Globus pallidus (tissue), 1 donor: ENCODE measurements at regions not wholly inside any gene's neighbourhood (a gene's known extent, or its start where the extent isn't known, plus 50 kb on each side); places are given as distances from the start of the nearest gene placed in this dataset.
"Not testable (repeated sequence)": the region's sequence is repeated elsewhere in the genome, so short reads cannot be mapped to it uniquely, and the experiment has no call there.

Experiments used
- DNase-seq: peaks from one replicate; pipeline ENCODE4 v3.0.0-alpha.2; 2015; ENCODE audit warnings: low spot score

DNA sequence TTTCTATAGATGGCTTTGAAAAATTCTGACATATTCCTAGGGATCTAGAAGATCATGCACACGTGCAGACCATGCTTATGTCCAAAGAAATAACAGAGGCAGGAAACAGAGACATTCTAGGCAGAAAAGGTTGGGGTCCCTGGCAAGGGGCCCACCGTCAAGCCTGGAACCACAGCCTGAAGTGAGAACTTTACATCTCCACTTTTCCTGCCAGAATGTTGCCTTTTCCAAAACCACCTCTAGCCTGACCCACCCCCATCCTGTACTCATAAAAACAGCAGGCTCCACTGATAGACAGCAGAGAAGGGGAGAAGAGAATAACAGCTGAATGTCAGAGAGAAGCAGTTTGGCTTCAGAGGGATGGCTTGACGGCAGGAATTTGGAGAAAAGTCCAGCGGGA is 257.3 kb upstream of the NT5E start:
- no peak for DNase-seq

DNA sequence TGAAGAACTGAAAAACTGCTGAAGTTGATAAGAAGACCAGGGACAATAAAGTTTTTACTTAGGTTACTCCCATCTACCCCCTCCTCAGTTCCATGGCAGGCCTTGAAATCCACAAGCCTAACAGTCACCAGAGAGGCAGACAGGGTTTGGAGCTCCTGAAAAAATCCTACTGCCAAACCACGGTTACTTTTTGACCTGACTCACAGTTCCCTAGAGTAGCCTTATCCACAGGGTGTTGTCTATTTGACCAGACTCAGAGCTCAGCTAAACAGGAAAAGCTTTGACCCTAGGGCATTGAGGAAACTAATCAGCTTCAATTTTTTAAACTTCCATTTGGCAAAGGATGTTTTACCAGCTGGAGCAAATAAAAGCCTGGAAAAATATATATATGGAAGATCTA is 257.7 kb upstream of the NT5E start:
- no peak for DNase-seq

DNA sequence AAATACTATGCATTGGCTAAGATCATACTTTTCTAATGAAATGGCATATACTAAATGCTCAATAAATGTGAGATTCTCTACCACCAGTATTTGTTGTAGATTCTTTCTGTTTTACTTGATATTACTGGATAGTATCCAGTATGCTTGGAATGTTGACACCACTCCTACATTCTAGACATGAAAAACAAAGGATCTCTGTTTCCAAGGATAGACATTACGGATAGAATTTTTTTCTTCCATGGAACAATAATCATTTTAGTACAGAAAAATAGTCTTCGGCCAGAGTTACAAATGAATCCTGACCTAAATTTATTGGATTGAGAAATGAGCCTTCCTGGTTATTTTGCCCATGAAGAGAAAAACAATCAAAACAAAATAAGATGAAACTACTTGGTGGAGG is 258.2 kb upstream of the NT5E start:
- no peak for DNase-seq

DNA sequence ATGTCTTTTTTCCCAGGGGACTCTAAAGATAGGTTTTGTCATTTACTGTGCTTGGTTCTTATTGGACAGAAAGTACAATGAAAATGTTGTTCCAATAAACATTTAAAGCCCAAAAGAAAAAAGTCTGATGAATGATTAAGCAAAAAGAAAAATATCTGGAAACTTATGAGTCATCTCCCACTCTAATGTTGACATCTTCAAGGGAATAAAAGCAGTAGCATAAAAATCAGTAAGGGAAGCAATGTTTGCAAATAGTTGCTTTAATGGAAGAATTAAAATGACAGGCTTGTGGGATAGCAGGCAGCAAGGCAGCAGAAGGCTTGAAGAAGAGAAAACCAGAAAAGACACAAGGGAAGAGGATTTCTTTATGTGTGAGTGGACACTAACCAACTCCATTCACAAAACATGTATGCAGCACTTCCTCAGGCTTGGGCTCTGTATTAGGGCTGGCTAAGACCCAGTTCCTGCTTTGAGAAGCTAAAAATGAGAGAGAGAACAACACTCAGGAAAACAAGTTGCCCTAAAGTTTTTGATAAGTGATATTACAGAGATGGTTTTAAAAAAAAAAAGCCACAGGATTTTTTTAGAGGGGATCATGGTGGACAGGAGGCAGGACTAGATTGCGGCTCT is 263.2 kb upstream of the NT5E start:
- no peak for DNase-seq

DNA sequence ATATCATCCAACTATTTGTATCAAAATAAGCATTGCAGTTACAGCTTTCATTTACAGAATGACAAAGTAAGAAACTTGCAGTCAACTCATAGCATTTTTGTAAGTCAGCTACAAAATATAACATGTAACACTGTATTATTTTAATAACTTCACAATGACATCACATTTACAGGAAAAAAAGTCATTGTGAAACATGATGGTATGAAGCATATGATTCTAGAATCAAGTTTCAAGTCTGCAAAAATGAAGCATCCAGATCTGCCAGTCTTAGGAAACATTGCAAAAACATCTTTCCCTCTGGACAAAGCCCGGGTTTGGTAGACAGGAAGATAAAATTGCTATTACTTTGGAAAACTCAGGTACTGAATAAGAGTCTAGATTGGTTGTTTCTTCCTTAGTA is 263.9 kb upstream of the NT5E start:
- no peak for DNase-seq

DNA sequence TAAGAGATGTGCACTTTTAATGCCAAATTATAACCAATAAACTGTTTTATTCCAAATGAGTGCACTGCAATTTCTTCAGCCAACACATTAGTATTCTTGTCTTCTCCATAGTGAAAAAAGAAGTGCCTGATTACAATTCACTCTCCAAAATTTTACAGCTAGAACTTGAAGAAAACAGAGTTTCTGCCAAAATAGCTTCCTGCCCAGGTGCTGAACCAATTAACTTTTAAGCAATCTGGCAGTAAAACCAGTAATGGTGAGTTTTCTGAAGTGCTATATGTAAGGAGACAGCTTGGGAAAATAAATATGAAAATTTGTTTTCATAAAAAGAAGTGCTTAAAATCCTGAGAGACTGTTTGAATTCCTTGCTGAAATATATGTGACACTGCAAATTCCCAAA is 266.0 kb upstream of the NT5E start:
- no peak for DNase-seq

DNA sequence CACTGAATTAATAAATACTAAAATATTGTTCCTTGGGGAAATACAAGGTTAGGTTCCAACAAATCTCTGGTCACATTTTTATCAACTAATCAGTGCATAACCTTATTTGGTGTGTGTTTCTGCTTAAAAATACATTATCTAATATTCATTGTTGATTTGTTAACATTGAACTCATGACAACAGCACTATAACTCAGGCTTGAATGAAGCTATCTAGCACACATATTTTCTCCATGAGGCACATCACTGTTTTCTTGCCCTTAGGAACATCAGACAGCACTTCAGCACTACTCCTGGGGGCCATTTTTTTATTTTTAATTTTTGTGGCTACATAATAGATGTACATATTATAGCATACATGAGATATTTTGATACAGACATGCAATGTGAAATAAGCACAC is 277.2 kb upstream of the NT5E start:
- no peak for DNase-seq

DNA sequence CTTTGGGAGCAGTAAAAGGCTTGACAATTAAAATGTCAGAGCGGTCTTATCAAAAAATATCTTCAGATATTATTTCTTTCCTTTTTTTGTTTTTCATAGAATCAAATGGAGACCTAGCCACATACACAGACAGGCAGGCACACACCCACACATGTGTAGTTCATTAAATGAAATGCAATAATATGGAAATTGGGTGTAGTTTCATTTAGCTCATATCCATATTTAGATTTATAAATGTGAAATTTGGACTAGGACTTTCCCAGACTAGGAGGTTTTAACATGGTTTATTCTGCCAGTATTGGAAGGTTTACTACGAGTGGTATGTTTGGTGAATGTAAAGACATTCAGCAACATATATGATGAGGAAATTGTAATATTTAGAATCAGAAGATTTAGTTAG is 277.7 kb upstream of the NT5E start:
- no peak for DNase-seq

DNA sequence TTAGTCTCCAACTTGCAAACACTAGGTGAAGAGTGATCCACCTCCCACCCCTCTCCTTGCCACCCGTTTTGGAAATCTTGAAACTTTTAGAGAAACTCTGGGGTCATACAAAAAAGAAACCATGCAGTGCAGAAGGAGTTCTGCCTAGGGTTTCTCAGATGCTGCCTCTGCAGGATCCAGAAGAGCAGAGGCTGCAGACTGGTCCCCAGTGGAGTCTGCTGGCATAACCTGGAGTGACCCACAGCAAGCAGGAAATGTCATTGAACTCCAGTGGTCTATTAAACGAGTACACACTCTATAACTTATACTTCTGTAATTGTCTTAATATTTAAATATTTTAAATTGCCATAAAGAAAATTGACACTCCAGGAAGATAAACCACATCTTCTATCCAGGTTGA is 280.7 kb upstream of the NT5E start:
- no peak for DNase-seq

DNA sequence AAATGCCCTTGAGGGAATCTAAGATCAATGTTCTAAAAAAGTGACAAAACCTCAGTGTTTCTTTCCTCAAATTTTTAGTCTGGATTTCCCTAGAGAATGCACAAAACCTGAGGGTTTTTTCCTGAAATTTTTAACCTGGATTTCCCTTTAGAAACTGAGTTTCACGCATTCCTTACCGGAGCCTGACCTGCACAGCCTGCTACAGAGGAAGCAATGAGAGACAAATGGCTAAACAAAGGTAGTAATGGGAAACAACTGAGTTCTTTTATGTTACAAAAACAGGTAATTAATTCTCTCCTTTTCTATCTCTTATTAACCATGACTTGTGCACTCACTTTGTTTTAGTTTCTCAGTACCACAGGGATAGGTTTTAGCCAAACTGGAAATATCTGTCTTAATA is 281.7 kb upstream of the NT5E start:
- DNase-seq, result no peak

DNA sequence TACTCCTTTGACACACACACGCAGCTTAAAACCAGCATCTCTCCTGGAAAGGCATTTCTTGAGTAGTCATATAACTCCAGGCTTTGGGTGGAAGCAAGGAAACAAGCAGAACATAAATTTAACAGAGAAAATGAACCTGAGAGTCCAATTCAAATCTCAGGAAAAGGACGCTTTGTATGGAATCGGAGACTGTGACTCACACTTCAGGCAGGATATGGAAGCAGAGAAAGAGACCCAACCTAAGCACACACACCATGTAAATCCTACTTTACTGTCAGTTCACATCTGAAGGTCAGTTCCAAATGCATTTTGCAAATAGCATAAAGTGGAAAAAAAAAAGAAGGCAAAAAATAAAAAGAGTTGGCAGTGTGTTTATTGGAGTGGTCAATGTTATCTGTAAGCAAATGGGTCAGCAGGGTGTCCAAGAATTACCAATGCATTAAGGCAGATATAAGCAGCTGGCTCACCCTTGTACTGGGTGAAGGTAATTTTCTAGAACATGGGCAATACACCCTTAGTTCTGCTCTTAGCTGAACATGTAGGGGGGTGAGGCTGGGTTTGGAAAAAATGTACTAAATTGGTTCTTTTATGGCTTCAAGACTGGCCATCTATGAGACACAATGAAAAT is 283.7 kb upstream of the NT5E start:
- DNase-seq, result no peak

DNA sequence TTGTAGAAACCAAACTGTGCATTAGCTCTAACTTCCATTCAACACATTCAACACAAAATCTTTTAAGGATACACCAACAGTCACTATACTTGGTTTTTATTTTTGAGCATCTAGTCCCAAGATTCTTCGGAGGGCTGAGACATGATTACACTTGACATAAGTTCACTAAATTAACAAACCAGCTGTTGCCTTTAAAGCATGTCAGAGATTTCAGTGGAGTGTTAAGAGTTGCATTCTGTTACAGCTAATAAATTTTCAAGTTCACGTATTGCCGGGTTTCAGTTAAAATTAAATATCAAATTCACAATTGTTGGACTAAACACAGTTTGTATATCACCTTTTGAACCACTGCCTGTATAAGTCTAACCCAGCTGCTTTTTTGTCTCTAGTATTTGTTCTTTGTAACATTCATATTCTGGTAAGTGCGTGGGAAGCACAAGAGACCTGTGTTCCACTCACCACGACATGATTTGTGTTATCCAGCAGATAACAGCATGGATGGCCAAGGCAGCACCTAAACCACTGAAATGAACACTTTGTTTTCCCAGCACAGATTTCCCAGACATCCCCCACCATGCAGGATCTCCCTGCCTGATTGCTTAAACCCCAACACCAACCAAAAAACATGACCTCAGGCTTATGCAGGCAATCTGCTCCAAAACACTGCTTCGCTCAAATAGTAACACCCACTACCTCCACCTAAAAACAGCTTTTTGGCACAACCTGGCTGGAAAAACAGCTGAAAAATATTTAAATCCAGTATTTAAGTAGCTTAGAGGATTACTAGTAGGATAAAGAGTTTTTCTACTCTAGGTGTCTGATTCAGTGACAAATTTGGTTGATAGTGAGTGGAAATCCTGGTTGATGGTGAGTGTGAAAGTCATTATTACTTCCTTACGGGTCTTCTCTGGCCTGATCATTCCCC is 286.5 kb upstream of the NT5E start:
- no peak for DNase-seq

DNA sequence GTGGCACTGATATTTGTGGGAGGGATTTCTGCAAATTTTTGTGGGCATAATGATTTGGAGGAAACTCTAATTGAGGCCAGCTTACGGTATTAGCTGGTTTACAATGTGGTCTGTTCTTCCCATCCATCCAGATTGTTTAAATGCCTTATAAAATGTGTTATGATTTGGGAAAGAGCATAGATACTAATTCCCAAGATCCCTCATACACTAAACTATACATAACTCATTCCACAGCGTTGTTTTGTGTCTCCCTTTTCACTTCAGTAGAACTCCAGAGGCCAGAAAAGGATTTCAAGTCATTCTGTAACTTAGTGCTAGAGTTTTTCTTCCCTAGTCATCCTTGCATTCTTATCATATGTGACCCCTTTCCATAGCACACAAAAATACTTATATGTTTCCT is 292.6 kb upstream of the NT5E start:
- no peak for DNase-seq

DNA sequence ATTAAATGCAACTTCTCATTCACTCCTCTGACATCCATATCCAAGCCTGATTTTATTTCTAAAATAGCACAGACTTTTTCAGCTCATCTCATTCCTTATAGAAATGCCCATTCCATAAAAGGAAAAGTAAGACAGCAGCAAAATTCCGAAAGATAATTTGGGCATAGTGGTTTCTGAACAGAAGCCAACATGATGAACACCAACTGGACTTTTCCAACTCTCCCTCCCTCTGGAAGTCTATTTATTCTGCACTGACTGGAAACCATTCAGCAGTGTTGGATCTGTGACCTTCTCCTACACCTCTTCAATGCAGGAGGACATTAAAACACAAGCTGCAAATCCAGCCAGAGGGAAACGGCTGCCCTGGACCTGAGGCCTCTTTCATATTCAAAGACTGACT is 306.2 kb upstream of the NT5E start:
- no peak for DNase-seq

DNA sequence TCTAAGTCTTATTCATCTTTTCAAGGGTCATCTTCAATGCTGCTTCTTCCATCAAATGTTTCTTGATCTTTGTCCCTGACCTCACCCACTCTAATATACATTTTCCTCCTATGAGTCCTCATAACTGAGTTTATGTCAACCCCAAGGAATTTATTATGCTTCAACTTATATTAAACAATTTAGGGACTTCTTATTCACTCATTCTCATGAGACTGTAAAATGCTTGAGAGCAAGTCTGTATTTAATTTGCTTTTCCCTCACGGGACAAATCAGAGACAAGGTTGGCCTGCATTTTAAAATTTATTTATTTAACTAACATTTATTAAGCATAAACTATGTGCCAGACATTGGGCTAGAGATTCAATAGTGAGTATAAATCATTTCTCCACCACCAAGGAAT is 312.0 kb upstream of the NT5E start:
- DNase-seq, result no peak

DNA sequence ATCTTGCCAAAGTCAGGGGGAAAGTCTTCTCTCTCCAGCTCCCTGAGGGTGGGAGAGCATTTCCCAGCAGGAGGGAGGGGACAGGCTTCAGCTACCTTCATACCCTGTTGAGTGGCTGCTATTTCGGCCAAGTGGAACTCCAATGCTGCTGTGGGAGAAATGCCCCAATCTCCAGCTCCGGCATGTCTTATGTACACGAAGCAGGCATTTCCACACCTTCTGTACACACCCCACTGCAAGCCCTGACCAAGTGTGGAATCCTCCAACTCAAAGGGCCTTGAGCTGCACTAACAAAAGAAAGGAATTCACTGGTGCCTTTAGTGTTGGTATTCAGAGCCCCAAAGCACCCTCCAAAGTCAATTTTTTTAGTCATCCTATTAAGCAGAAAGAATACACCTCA is 313.6 kb upstream of the NT5E start:
- no peak for DNase-seq

DNA sequence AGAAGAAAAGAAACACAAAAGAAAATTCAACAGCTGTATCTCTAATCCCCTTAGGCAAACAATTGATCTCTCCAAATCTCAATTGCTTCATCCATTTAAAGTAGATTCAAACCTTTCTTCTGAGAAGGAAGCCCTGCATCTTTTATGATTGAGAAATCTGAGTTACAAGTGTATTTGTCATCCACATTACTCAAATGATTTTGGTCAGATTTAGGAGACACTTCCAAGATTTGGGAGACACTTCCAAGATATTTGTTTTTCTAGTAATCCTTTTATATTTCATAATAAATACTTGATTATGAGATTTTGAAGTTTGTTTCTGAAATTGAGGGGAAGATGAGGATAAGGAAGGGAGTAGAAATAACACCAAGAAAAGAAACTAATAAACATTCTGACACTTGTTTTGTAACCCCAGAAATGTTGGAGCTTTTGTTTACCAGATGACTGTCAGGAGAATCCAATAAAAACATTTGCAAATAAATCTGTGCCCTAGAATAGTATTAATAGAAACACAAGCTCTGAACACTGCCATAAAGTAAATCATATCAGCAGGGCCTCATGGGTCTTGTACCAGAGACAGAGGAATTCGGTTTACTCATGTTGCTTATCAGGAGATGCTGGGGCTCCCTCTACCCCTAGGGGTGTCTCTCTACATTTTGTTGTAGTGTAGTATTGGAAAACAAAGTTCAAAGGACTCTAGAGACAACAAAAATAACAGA is 314.3 kb upstream of the NT5E start:
- no peak for DNase-seq

DNA sequence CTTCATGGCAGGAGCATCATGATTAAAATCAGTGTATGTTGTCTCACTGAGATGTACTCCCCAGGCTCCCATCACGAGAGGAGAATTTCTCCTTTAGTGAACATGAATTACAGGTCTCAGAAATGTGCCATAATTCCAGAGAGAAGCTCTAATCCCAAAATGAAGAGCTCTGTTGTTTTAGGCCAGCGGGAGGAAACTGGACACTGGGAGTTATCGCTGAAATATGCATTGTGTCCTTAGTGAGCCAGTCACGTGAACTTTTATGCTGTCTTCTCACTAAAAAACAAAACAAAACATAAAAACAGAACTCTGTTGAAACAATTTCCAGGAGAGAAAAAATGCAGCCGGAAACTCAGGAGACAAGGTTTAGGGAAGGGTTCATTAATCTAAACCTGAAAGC is 315.7 kb upstream of the NT5E start:
- no peak for DNase-seq

DNA sequence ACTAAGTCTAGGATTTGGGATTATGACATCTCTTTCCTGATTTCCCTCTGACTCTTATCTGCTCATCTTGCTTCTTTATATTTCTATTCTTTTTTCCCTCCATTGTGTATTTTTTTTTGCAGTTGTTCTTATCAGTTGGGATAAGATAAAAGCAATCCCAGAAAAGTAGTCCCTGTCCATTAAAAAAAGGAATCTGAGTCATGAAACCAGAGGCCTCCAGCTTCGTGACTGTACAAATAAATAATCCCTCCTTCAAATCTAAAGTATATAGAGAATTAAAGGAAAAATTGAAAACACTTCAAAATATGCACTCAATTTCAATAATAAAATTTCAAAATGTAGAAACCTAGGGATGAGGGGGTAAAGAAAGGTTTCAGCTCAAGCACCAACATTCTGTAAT is 317.8 kb upstream of the NT5E start:
- no peak for DNase-seq

DNA sequence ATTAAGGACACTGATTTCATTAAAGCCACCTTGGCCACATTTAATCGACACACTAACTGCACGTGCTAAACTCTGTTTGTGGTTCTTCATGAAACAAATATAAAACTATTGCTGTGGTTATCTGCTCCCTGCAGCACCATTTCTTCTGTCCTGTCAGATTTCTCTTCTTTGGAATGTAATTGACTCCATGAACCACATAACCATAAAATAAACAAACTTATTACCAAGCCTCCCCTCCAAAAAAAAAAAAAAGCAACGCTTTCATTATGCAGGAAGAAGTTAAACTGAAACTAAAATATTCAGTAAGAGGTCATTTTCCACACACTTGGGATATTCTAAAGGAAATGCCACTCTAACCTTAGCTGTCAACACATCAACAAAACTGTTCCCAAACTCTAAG is 319.1 kb upstream of the NT5E start:
- no peak for DNase-seq

DNA sequence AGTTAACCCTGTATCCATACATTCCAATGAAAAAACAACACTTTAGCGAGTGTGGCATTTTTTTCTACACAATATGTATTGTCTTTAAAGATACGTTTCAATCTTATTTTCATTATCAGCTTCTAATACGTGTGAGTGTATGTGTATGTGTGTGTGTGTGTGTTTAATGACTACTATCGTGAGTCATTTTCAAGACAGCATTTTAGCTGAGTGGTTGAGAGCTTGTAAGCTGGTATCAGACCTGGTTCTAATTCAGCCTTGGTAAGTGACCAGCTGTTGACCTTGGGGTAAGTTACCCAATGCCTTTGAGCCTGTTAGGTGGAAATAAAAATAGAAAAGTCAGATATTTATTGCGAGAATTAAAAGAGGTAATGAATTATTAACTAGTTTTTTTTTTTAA is 320.0 kb upstream of the NT5E start:
- no peak for DNase-seq

DNA sequence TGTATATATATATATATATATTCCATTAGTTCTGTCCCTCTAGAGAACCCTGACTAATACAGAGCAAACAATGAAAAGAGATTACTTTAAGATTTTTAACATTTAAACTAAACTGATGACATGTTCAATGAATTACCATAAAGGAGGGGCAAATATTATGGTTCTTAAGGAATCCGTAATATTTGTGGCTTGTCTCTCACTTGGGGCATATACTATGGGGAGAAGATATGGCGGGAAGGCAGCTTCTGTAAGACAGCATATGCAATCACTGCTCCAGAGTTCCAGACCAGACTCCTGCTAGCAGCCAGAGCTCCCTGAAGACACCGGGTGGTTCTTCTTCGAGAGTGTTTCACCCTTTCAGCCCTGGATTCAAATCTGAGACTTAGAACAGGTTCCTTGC is 321.1 kb upstream of the NT5E start:
- no peak for DNase-seq

DNA sequence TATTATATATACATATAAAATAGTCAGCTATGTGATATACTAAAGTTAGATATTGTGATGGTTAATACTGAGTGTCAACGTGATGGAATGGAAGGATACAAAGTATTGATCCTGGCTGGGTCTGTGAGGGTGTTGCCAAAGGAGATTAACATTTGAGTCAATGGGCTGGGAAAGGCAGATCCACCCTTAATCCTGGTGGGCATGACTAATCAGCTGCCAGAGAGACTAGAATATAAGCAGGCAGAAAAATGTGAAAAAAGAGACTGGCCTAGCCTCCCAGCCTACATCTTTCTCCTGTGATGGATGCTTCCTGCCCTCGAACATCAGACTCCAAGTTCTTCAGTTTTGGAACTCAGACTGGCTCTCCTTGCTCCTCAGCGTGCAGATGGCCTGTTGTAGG is 321.6 kb upstream of the NT5E start:
- not testable (repeated sequence) for DNase-seq
